HepG2 (cell line): ENCODE measurements at regions not wholly inside any gene's neighbourhood (a gene's known extent, or its start where the extent isn't known, plus 50 kb on each side); places are given as distances from the start of the nearest gene placed in this dataset.
A peak's percentile ranks its signal among the peaks of the same experiment; 100 is the strongest.

ENCODE experiments used
- ATAC-seq: fragments of 200-7000 bp; cut with Tn5 transposase; 3 replicates; pipeline ENCODE4 v1.9.1; 2020; ENCODE audit warnings: mild to moderate bottlenecking, moderate library complexity
- BruUV-seq: library from RNA; stranded (reverse); fragments of 400-500 nt; replicated peaks from 2 replicates; lab custom pipeline; 2021; lab: Mats Ljungman, UMichigan
- CTCF ChIA-PET: fragments of 300-600 bp; formaldehyde crosslinking; extraction: SDS; loops from one replicate; lab custom pipeline; 2021; ENCODE audit warnings: low total read pairs, inconsistent platforms, low intra/inter-chr PET ratio; lab: Yijun Ruan, JAX
- POLR2A ChIA-PET: fragments of 350-600 bp; sonication (Branson Sonifier 250); formaldehyde crosslinking; loops from one replicate; lab custom pipeline; 2020; ENCODE audit warnings: antibody characterized with exemption, inconsistent platforms; lab: Yijun Ruan, JAX
- DNase-seq: peaks from one replicate; pipeline ENCODE4 v3.0.0-alpha.2; 2015; ENCODE audit warnings: low spot score
- FAIRE-seq: peaks from 3 replicates; lab custom pipeline; 2011; peaks lifted over from hg19 to GRCh38; lab: Jason Lieb, UNC
- H2AFZ ChIP-seq: one replicate; pipeline ENCODE4 v1.6.1; 2011; ENCODE audit warnings: low read length, inconsistent platforms
- H3K27ac ChIP-seq: fragments of 300-600 bp; 3 replicates; pipeline ENCODE4 v1.8.0; 2011; ENCODE audit warnings: mixed run types, mild to moderate bottlenecking, mixed read lengths, low read length, inconsistent platforms; ENCODE audit not compliant: insufficient read depth; ENCODE audit errors: extremely low read length
- H3K27me3 ChIP-seq, 2 experiments: fragments of 200-600 bp in 1 of 2; 2 replicates in 1 of 2; 3 replicates in 1 of 2; pipeline versions ENCODE4 v1.6.0 to v1.8.0; 2011; ENCODE audit warnings: low read length in 2 of 2, mild to moderate bottlenecking in 2 of 2, moderate library complexity in 2 of 2, inconsistent platforms in 1 of 2; ENCODE audit not compliant: insufficient read depth in 2 of 2, control insufficient read depth in 1 of 2
- H3K36me3 ChIP-seq, 2 experiments: fragments of 200-600 bp in 1 of 2; replicated peaks in 1 of 2; 2 replicates in 1 of 2; 3 replicates in 1 of 2; pipeline versions ENCODE4 v1.5.1 to v1.8.0; 2011; ENCODE audit warnings: low read length in 2 of 2, inconsistent platforms in 1 of 2; ENCODE audit not compliant: insufficient read depth in 2 of 2, control insufficient read depth in 1 of 2
- H3K4me1 ChIP-seq: 2 replicates; pipeline ENCODE4 v1.5.1; 2012; ENCODE audit warnings: low read length, inconsistent platforms; ENCODE audit not compliant: insufficient read depth
- H3K4me2 ChIP-seq: 2 replicates; pipeline ENCODE4 v1.6.0; 2011; ENCODE audit warnings: low read depth, low read length, inconsistent platforms
- H3K4me3 ChIP-seq, 3 experiments: fragments of 200-600 bp in 1 of 3; sonication (generic), shearing (Covaris generic) in 1 of 3; replicated peaks in 1 of 3; 2 replicates each; pipeline ENCODE4 v1.5.1; 2011 to 2016; ENCODE audit warnings: low read length in 3 of 3, inconsistent platforms in 2 of 3, low read depth in 2 of 3, mild to moderate bottlenecking in 2 of 3, control low read depth in 1 of 3, mixed read lengths in 1 of 3; ENCODE audit not compliant: insufficient read depth in 1 of 3
- H3K79me2 ChIP-seq: one replicate; pipeline ENCODE4 v1.6.1; 2011; ENCODE audit warnings: low read length, inconsistent platforms; ENCODE audit not compliant: insufficient read depth
- H3K9ac ChIP-seq: 2 replicates; pipeline ENCODE4 v1.6.0; 2011; ENCODE audit warnings: mild to moderate bottlenecking, low read depth, low read length, inconsistent platforms; ENCODE audit not compliant: insufficient read depth
- H3K9me3 ChIP-seq: 2 replicates; pipeline ENCODE4 v1.5.1; 2012; ENCODE audit warnings: mild to moderate bottlenecking, low read length
- H4K20me1 ChIP-seq: 2 replicates; pipeline ENCODE4 v1.6.0; 2011; ENCODE audit warnings: inconsistent platforms, mild to moderate bottlenecking, low read length, moderate library complexity; ENCODE audit not compliant: insufficient read depth
- ARNTL ChIP-seq: sonication (generic); formaldehyde crosslinking; IDR thresholded peaks from 2 replicates; pipeline ENCODE4 v1.4.0; 2020; ENCODE audit warnings: mild to moderate bottlenecking, missing genetic modification reagents
- CHD4 ChIP-seq: fragments of 200-600 bp; sonication (generic); IDR thresholded peaks from 2 replicates; pipeline ENCODE4 v1.7.0; 2017; ENCODE audit warnings: mild to moderate bottlenecking, low read length, borderline replicate concordance
- CREM ChIP-seq, 2 experiments: sonication (generic) in 1 of 2; formaldehyde crosslinking in 1 of 2; IDR thresholded peaks; 2 replicates each; pipeline versions ENCODE4 v1.4.0 to v1.6.1; 2016 to 2020; ENCODE audit warnings: antibody characterized with exemption in 1 of 2, mild to moderate bottlenecking in 1 of 2, missing genetic modification reagents in 1 of 2
- HOXA3 ChIP-seq: sonication (generic); formaldehyde crosslinking; IDR thresholded peaks from 2 replicates; pipeline ENCODE4 v1.5.0; 2020; ENCODE audit warnings: missing genetic modification reagents
- MBNL3 ChIP-seq: fragments of 250-450 bp; sonication (Bioruptor Pico); conservative IDR thresholded peaks from 2 replicates; pipeline ENCODE4 v1.8.0; 2022; ENCODE audit warnings: mild to moderate bottlenecking, inconsistent platforms
- MED1 ChIP-seq: sonication (generic); formaldehyde crosslinking; IDR thresholded peaks from 2 replicates; pipeline ENCODE4 v1.4.0; 2020; ENCODE audit warnings: missing genetic modification reagents
- NAIF1 ChIP-seq: sonication (generic); formaldehyde crosslinking; IDR thresholded peaks from 2 replicates; pipeline ENCODE4 v1.5.0; 2020; ENCODE audit warnings: mild to moderate bottlenecking, missing genetic modification reagents, borderline replicate concordance
- RARA ChIP-seq: IDR thresholded peaks from 2 replicates; pipeline ENCODE4 v1.6.1; 2016; ENCODE audit warnings: missing genetic modification reagents, missing compliant biosample characterization
- REXO4 ChIP-seq: sonication (generic); formaldehyde crosslinking; IDR thresholded peaks from 2 replicates; pipeline ENCODE4 v1.8.0; 2022; ENCODE audit warnings: missing genetic modification reagents, mild to moderate bottlenecking, borderline replicate concordance
- RXRB ChIP-seq: IDR thresholded peaks from 2 replicates; pipeline ENCODE4 v1.6.1; 2016; ENCODE audit warnings: borderline replicate concordance, missing genetic modification reagents, missing compliant biosample characterization
- SRSF1 ChIP-seq: fragments of 200-400 bp; formaldehyde crosslinking; optimal IDR thresholded peaks from 2 replicates; pipeline ENCODE3; 2017; ENCODE audit warnings: mild to moderate bottlenecking, low read depth, low read length, moderate library complexity
- TBP ChIP-seq: sonication (generic); formaldehyde crosslinking; IDR thresholded peaks from 2 replicates; pipeline ENCODE4 v1.5.0; 2020; ENCODE audit warnings: missing genetic modification reagents
- ZNF329 ChIP-seq: sonication (generic); formaldehyde crosslinking; IDR thresholded peaks from 2 replicates; pipeline ENCODE4 v1.9.0; 2021; ENCODE audit warnings: low read depth, mild to moderate bottlenecking, missing genetic modification reagents
- ZNF431 ChIP-seq: sonication (generic); formaldehyde crosslinking; IDR thresholded peaks from 2 replicates; pipeline ENCODE4 v1.9.0; 2022; ENCODE audit warnings: missing genetic modification reagents, low read depth, mild to moderate bottlenecking, borderline replicate concordance
- ZNF558 ChIP-seq: sonication (generic); formaldehyde crosslinking; IDR thresholded peaks from 2 replicates; pipeline ENCODE4 v1.9.0; 2022; ENCODE audit warnings: mild to moderate bottlenecking, missing genetic modification reagents, borderline replicate concordance
- ZNF598 ChIP-seq: sonication (generic); formaldehyde crosslinking; IDR thresholded peaks from 2 replicates; pipeline ENCODE4 v1.5.1; 2020; ENCODE audit warnings: mild to moderate bottlenecking, missing genetic modification reagents, borderline replicate concordance
- ZNF672 ChIP-seq: sonication (generic); formaldehyde crosslinking; IDR thresholded peaks from 2 replicates; pipeline ENCODE4 v1.8.1; 2022; ENCODE audit warnings: missing genetic modification reagents
- ZNF678 ChIP-seq: sonication (generic); formaldehyde crosslinking; IDR thresholded peaks from 2 replicates; pipeline ENCODE4 v1.4.0; 2020; ENCODE audit warnings: mild to moderate bottlenecking, missing genetic modification reagents
- ZNF761 ChIP-seq: sonication (generic); formaldehyde crosslinking; conservative IDR thresholded peaks from 2 replicates; pipeline ENCODE4 v1.4.0; 2020; ENCODE audit warnings: mild to moderate bottlenecking, missing genetic modification reagents
- WGBS: methylation state at CpG from one replicate; pipeline ENCODE4 v1.1.6; 2017; ENCODE audit warnings: low lambda C conversion rate; 5-methylcytosine and 5-hydroxymethylcytosine counted together
- in situ Hi-C: cut with HindIII; loops from 2 replicates; pipeline ENCODE4 v1.10.0; 2017; ENCODE audit warnings: low pct_unique_long_range_greater_than_20kb; ENCODE audit not compliant: extremely low pct_ligation_motif_present
- intact Hi-C: fragments of 100-400 bp; cut with micrococcal nuclease; formaldehyde crosslinking; loops from one replicate; pipeline ENCODE4 v1.10.0; 2022; ENCODE audit not compliant: unreplicated experiment
- TF ChIP-seq, protein P1 (sequence below): IDR thresholded peaks from 2 replicates; pipeline ENCODE4 v1.6.1; 2012; ENCODE audit warnings: inconsistent platforms
- TF ChIP-seq, protein P2 (sequence below): sonication (generic); formaldehyde crosslinking; IDR thresholded peaks from 2 replicates; pipeline ENCODE4 v1.8.0; 2022; ENCODE audit warnings: missing genetic modification reagents, mild to moderate bottlenecking, inconsistent platforms, borderline replicate concordance
- TF ChIP-seq, protein P3 (sequence below): sonication (generic); formaldehyde crosslinking; IDR thresholded peaks from 2 replicates; pipeline ENCODE4 v1.5.1; 2020; ENCODE audit warnings: missing genetic modification reagents, mild to moderate bottlenecking, borderline replicate concordance
- TF ChIP-seq, protein P4 (sequence below): IDR thresholded peaks from 2 replicates; pipeline ENCODE4 v1.6.1; 2018; ENCODE audit warnings: missing genetic modification reagents

DNA sequence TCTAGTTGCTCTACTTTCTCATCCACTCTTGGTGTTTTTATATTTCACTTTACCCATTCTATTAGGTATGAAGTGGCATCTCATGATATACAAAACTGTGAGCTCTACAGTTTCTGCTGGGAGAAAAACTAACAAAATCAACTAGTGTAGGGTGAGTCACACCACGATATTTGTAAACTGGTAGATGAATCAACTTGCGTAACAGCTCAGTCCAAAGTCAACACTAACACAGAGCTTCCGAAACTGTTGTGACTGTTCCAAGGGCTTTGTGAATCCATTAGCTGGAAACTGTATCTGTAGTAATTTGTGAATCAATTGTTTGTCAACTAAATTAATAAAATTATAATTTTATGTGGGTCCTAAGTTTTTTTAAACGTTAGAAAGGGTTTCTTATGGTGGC lies 119.8 kb upstream of the TSPAN5 start:
- Histone ChIP-seq H3K79me2 (no peaks in the 10 kb centered on the region), H4K20me1 (no peaks in the 10 kb centered on the region), H3K4me2 (peak overlapping the region; percentile 60), H3K4me3 (peak overlapping the region in 1 of 3 experiments; percentile 5; a peak in 1 of 6 replicates), H3K36me3 (no peaks in the 10 kb centered on the region), H2AFZ (no peak overlapping the region), H3K9ac (no peak overlapping the region), H3K27me3 (no peaks in the 10 kb centered on the region), H3K27ac (no peak overlapping the region), H3K9me3 (no peaks in the 10 kb centered on the region), H3K4me1 (peaks cover 28% of the 10 kb centered on the region)
- POLR2A ChIA-PET = no interaction called here
- ATAC-seq (peak; percentile 97), DNase-seq (peak; percentile 87), FAIRE-seq (peak; percentile 89)
- CTCF ChIA-PET = no interaction called here
- intact Hi-C loops (no loop called here), in situ Hi-C loops (no loop called here)
- 4% methylated on average over 4 of the region's 4 CpGs for WGBS
- no TSS peak for BruUV-seq
- TF ChIP-seq ZNF558 = no peak
- TF ChIP-seq ZNF672 = no peak
- TF ChIP-seq MBNL3 = no peak
- TF ChIP-seq ZNF329 (CRISPR knock-in tag) = no peak
- TF ChIP-seq, protein P1, sequence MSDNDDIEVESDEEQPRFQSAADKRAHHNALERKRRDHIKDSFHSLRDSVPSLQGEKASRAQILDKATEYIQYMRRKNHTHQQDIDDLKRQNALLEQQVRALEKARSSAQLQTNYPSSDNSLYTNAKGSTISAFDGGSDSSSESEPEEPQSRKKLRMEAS = no peak
- TF ChIP-seq RXRB (CRISPR knock-in tag) = peak; percentile 70
- TF ChIP-seq ZNF761 (CRISPR knock-in tag) = no peak
- no peak for TF ChIP-seq ARNTL (CRISPR knock-in tag)
- no peak for TF ChIP-seq ZNF598 (CRISPR knock-in tag)
- TF ChIP-seq, protein P2, sequence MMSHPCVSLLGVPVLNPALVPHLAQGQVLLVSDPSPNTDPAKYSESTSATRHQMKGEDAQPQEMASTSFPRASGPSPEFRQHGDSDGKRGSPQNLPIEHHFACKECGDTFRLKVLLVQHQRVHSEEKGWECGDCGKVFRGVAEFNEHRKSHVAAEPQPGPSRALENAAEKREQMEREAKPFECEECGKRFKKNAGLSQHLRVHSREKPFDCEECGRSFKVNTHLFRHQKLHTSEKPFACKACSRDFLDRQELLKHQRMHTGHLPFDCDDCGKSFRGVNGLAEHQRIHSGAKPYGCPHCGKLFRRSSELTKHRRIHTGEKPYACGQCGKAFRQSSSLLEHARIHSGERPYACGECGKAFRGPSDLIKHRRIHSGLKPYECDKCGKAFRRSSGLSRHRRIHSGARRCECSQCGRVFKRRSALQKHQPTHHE (CRISPR knock-in tag) = no peak
- TF ChIP-seq MED1 (CRISPR knock-in tag) = peak; percentile 33; the same call in 1 of the 2 replicates
- TF ChIP-seq, protein P3, sequence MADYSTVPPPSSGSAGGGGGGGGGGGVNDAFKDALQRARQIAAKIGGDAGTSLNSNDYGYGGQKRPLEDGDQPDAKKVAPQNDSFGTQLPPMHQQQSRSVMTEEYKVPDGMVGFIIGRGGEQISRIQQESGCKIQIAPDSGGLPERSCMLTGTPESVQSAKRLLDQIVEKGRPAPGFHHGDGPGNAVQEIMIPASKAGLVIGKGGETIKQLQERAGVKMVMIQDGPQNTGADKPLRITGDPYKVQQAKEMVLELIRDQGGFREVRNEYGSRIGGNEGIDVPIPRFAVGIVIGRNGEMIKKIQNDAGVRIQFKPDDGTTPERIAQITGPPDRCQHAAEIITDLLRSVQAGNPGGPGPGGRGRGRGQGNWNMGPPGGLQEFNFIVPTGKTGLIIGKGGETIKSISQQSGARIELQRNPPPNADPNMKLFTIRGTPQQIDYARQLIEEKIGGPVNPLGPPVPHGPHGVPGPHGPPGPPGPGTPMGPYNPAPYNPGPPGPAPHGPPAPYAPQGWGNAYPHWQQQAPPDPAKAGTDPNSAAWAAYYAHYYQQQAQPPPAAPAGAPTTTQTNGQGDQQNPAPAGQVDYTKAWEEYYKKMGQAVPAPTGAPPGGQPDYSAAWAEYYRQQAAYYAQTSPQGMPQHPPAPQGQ (CRISPR knock-in tag) = no peak
- TF ChIP-seq TBP = no peak
- no peak for TF ChIP-seq CHD4
- TF ChIP-seq CREM (IDR thresholded peaks at IDR 0.05) = peak; percentile 41; the same call in 1 of the 2 replicates
- TF ChIP-seq CREM (CRISPR knock-in tag; IDR thresholded peaks at IDR 0.05) = no peak
- TF ChIP-seq, protein P4, sequence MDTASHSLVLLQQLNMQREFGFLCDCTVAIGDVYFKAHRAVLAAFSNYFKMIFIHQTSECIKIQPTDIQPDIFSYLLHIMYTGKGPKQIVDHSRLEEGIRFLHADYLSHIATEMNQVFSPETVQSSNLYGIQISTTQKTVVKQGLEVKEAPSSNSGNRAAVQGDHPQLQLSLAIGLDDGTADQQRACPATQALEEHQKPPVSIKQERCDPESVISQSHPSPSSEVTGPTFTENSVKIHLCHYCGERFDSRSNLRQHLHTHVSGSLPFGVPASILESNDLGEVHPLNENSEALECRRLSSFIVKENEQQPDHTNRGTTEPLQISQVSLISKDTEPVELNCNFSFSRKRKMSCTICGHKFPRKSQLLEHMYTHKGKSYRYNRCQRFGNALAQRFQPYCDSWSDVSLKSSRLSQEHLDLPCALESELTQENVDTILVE (CRISPR knock-in tag) = no peak; the same call in 1 of the 2 replicates
- TF ChIP-seq REXO4 (CRISPR knock-in tag) = no peak
- TF ChIP-seq HOXA3 (CRISPR knock-in tag) = no peak
- no peak for TF ChIP-seq ZNF678
- TF ChIP-seq NAIF1 (CRISPR knock-in tag) = 0 out of 2 replicates have a peak, but pooled peaks have one; percentile 24
- no peak for TF ChIP-seq SRSF1
- peak; percentile 44; the same call in 1 of the 2 replicates for TF ChIP-seq RARA (CRISPR knock-in tag)
- TF ChIP-seq ZNF431 (CRISPR knock-in tag) = no peak
